Neural cell (in vitro differentiated cells): ENCODE measurements at regions not wholly inside any gene's neighbourhood (a gene's known extent, or its start where the extent isn't known, plus 50 kb on each side); places are given as distances from the start of the nearest gene placed in this dataset.

Experiments
- H2AFZ ChIP-seq: fragments of 200-600, 300-800 bp; sonication (generic), shearing (Covaris generic); 2 replicates; pipeline ENCODE4 v1.6.0; 2014; ENCODE audit warnings: low read depth, mild to moderate bottlenecking, antibody characterized with exemption, low read length, moderate library complexity
- H3F3A ChIP-seq: fragments of 200-600 bp; shearing (Covaris generic); 2 replicates; pipeline ENCODE4 v1.6.1; 2016; ENCODE audit warnings: mild to moderate bottlenecking, moderate library complexity, mixed read lengths, antibody characterized with exemption, low read length; ENCODE audit not compliant: insufficient read depth, poor library complexity, severe bottlenecking
- H3K27ac ChIP-seq: fragments of 200-600, 300-800 bp; sonication (generic), shearing (Covaris generic); 2 replicates; pipeline ENCODE4 v1.5.1; 2014; ENCODE audit warnings: mild to moderate bottlenecking, low read length, moderate library complexity
- H3K27me3 ChIP-seq: fragments of 300-800, 200-600 bp; sonication (generic), shearing (Covaris generic); 2 replicates; pipeline ENCODE4 v1.6.0; 2014; ENCODE audit warnings: mild to moderate bottlenecking, low read depth, low read length, moderate library complexity; ENCODE audit not compliant: insufficient read depth
- H3K36me3 ChIP-seq: fragments of 300-800, 200-600 bp; sonication (generic), shearing (Covaris generic); 2 replicates; pipeline ENCODE4 v1.5.1; 2014; ENCODE audit warnings: mild to moderate bottlenecking, antibody characterized with exemption, low read length, moderate library complexity; ENCODE audit not compliant: insufficient read depth
- H3K4me2 ChIP-seq: fragments of 300-800, 200-600 bp; sonication (generic), shearing (Covaris generic); 2 replicates; pipeline ENCODE4 v1.6.0; 2014; ENCODE audit warnings: mild to moderate bottlenecking, low read length
- H3K4me3 ChIP-seq: fragments of 300-800, 200-600 bp; sonication (generic), shearing (Covaris generic); 2 replicates; pipeline ENCODE4 v1.5.1; 2014; ENCODE audit warnings: mild to moderate bottlenecking, low read length, moderate library complexity
- H3K79me2 ChIP-seq: fragments of 200-600 bp; shearing (Covaris generic); replicated peaks from 2 replicates; pipeline ENCODE4 v1.6.0; 2014; ENCODE audit warnings: mild to moderate bottlenecking, low read length, moderate library complexity; ENCODE audit not compliant: insufficient read depth
- H3K9ac ChIP-seq: fragments of 300-800, 200-600 bp; sonication (generic), shearing (Covaris generic); 2 replicates; pipeline ENCODE4 v1.6.1; 2016; ENCODE audit warnings: mild to moderate bottlenecking, low read length, mixed read lengths
- H3K9me2 ChIP-seq: fragments of 200-600 bp; shearing (Covaris generic); 2 replicates; pipeline ENCODE4 v1.6.1; 2016; ENCODE audit warnings: mild to moderate bottlenecking, low read length, mixed read lengths; ENCODE audit not compliant: insufficient read depth
- H3K9me3 ChIP-seq: fragments of 200-600, 300-800 bp; sonication (generic), shearing (Covaris generic); 2 replicates; pipeline ENCODE4 v1.6.1; 2016; ENCODE audit warnings: mild to moderate bottlenecking, mixed run types, low read length, moderate library complexity, mixed read lengths
- H4K20me1 ChIP-seq: fragments of 200-600 bp; shearing (Covaris generic); 2 replicates; pipeline ENCODE4 v1.6.1; 2016; ENCODE audit warnings: mild to moderate bottlenecking, mixed run types; ENCODE audit not compliant: insufficient read depth
- EP300 ChIP-seq: fragments of 450-650 bp; conservative IDR thresholded peaks from 2 replicates; pipeline ENCODE4 v1.6.1; 2014; ENCODE audit warnings: antibody characterized with exemption, mild to moderate bottlenecking, moderate library complexity; ENCODE audit not compliant: poor library complexity, severe bottlenecking
- EZH2 ChIP-seq: fragments of 200-600, 300-800 bp; shearing (Covaris generic), sonication (generic); IDR thresholded peaks from 2 replicates; pipeline ENCODE4 v1.6.1; 2014; ENCODE audit warnings: antibody characterized with exemption, low read length, borderline replicate concordance, mild to moderate bottlenecking; ENCODE audit not compliant: insufficient read depth, poor library complexity, severe bottlenecking
- MXI1 ChIP-seq: fragments of 450-650 bp; conservative IDR thresholded peaks from 2 replicates; pipeline ENCODE4 v1.6.1; 2014; ENCODE audit warnings: antibody characterized with exemption, mild to moderate bottlenecking; ENCODE audit not compliant: poor library complexity, severe bottlenecking
- POLR2AphosphoS5 ChIP-seq: IDR thresholded peaks from 2 replicates; pipeline ENCODE4 v1.6.1; 2012
- RAD21 ChIP-seq: fragments of 450-650 bp; conservative IDR thresholded peaks from 2 replicates; pipeline ENCODE4 v1.6.1; 2014; ENCODE audit warnings: antibody characterized with exemption, mild to moderate bottlenecking, moderate library complexity
- REST ChIP-seq: IDR thresholded peaks from 2 replicates; pipeline ENCODE4 v1.6.1; 2012; ENCODE audit warnings: borderline replicate concordance
- SMC3 ChIP-seq: fragments of 450-650 bp; conservative IDR thresholded peaks from 2 replicates; pipeline ENCODE4 v1.6.1; 2014; ENCODE audit warnings: antibody characterized with exemption, mild to moderate bottlenecking, moderate library complexity; ENCODE audit not compliant: poor library complexity
- TAF1 ChIP-seq: IDR thresholded peaks from 2 replicates; pipeline ENCODE4 v1.6.1; 2012; ENCODE audit warnings: low read depth
- TF ChIP-seq, protein P1 (sequence below): fragments of 450-650 bp; IDR thresholded peaks from 2 replicates; pipeline ENCODE4 v1.5.1; 2014; ENCODE audit warnings: antibody characterized with exemption, mild to moderate bottlenecking, moderate library complexity; ENCODE audit not compliant: poor library complexity, severe bottlenecking

DNA sequence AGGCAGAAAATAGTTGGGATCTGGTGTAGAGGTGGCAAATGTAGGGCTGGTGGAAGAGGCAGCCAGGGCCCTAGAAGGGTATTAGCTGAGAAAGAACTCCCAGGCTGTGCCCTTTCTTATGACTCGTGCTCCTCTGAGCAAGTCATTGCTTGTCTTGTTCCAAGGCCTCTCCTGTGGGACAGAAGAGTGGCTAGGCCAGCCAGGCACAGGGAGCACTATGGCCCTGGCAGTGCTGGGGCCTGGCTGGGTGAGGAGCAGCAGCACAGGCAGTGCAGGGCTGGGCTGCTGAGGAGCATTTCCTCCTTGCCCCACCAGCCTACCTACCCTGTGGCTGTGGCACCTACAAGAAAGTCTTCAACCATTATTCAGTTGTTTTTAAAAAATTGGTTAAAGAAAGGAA, 298.5 kb upstream of the NR3C2 start:
- Histone ChIP-seq H3K79me2 (no peaks in the 10 kb centered on the region), H3K9me2 (no peaks in the 10 kb centered on the region), H3K9ac (no peak overlapping the region), H3F3A (no peaks in the 10 kb centered on the region), H3K9me3 (no peaks in the 10 kb centered on the region), H3K4me2 (no peak overlapping the region), H4K20me1 (no peaks in the 10 kb centered on the region), H3K27me3 (no peaks in the 10 kb centered on the region), H3K4me3 (no peak overlapping the region), H2AFZ (no peak overlapping the region), H3K36me3 (no peaks in the 10 kb centered on the region), H3K27ac (no peak overlapping the region)
- no peak for TF ChIP-seq EZH2
- no peak for TF ChIP-seq POLR2AphosphoS5
- no peak for TF ChIP-seq TAF1
- no peak for TF ChIP-seq EP300
- no peak for TF ChIP-seq RAD21
- no peak for TF ChIP-seq MXI1
- TF ChIP-seq, protein P1, sequence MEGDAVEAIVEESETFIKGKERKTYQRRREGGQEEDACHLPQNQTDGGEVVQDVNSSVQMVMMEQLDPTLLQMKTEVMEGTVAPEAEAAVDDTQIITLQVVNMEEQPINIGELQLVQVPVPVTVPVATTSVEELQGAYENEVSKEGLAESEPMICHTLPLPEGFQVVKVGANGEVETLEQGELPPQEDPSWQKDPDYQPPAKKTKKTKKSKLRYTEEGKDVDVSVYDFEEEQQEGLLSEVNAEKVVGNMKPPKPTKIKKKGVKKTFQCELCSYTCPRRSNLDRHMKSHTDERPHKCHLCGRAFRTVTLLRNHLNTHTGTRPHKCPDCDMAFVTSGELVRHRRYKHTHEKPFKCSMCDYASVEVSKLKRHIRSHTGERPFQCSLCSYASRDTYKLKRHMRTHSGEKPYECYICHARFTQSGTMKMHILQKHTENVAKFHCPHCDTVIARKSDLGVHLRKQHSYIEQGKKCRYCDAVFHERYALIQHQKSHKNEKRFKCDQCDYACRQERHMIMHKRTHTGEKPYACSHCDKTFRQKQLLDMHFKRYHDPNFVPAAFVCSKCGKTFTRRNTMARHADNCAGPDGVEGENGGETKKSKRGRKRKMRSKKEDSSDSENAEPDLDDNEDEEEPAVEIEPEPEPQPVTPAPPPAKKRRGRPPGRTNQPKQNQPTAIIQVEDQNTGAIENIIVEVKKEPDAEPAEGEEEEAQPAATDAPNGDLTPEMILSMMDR, result no peak
- TF ChIP-seq SMC3, result no peak
- no peak for TF ChIP-seq REST

DNA sequence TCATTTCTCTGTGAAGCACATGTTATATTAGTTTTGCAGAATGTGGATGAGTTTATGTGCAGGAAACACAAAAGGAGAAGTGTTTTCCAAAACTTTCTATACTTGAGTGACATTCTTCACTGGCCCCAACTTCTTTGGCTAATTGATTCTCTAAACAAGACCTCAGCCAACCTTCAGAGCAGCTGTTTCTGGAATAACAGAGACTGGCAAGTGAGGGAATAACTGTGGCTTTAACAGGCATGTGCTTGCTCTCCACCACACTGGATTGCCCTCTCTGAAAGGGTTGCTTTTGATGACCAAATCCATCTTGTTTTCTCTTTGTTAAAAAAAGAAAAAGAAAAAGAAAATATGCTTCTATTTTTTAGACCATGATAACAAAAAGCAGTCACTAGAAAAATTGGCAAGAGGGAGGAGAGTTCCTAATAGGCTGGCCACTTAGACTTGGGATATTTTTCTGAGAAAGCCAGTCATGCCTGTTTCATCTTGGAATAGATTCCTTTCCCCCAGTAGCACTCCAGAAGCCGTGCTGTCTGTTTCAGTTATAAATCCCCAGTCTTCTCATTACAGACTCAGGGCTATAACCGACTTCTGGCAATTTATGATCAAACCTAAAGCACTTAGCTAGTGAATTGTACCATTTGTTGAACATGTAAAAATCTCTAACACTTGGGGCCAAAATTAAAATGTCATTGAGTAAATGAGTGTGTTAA, 295.0 kb upstream of the NR3C2 start:
- Histone ChIP-seq H3K4me3 (no peak overlapping the region), H2AFZ (no peak overlapping the region), H3K36me3 (no peaks in the 10 kb centered on the region), H3K79me2 (no peaks in the 10 kb centered on the region), H3F3A (no peaks in the 10 kb centered on the region), H3K4me2 (no peak overlapping the region), H3K27ac (no peak overlapping the region), H4K20me1 (no peaks in the 10 kb centered on the region), H3K27me3 (no peaks in the 10 kb centered on the region), H3K9me2 (no peaks in the 10 kb centered on the region), H3K9ac (no peak overlapping the region), H3K9me3 (no peaks in the 10 kb centered on the region)
- no peak for TF ChIP-seq SMC3
- TF ChIP-seq RAD21, result no peak
- no peak for TF ChIP-seq EZH2
- no peak for TF ChIP-seq REST
- TF ChIP-seq POLR2AphosphoS5, result no peak
- TF ChIP-seq EP300, result no peak
- TF ChIP-seq TAF1, result no peak
- TF ChIP-seq, protein P1, result no peak
- TF ChIP-seq MXI1, result no peak
